Ovary (tissue), 7 donors: ENCODE measurements at regions not wholly inside any gene's neighbourhood (a gene's known extent, or its start where the extent isn't known, plus 50 kb on each side); places are given as distances from the start of the nearest gene placed in this dataset.

Experiments used
- DNase-seq, 5 donors: peaks; one replicate each; pipeline ENCODE4 v3.0.0-alpha.2; 2019 to 2020
- H3K27ac ChIP-seq, 2 donors: fragments of 200-600 bp; one replicate each; pipeline versions ENCODE4 v1.5.1 to v1.8.0; 2019 to 2022
- H3K27me3 ChIP-seq: fragments of 200-600 bp; one replicate; pipeline ENCODE4 v1.8.0; 2022
- H3K36me3 ChIP-seq: fragments of 200-600 bp; sonication (generic); one replicate; pipeline ENCODE4 v1.5.1; 2019
- H3K4me1 ChIP-seq: one replicate; pipeline ENCODE4 v1.8.1; 2013; ENCODE audit warnings: mild to moderate bottlenecking, moderate library complexity; ENCODE audit not compliant: insufficient read depth
- H3K4me3 ChIP-seq: fragments of 200-600 bp; sonication (generic); one replicate; pipeline ENCODE4 v1.5.1; 2017
- H3K9me3 ChIP-seq, 2 donors: fragments of 200-600 bp in 1 of 2; sonication (generic) in 1 of 2; one replicate each; pipeline versions ENCODE4 v1.5.1 to v1.8.1; 2013 to 2019; ENCODE audit warnings: mild to moderate bottlenecking in 1 of 2, moderate library complexity in 1 of 2
- EP300 ChIP-seq: sonication (generic); formaldehyde crosslinking; IDR thresholded peaks from one replicate; pipeline ENCODE4 v1.6.1; 2017; ENCODE audit warnings: antibody characterized with exemption
- POLR2A ChIP-seq: fragments of 450-650 bp; IDR thresholded peaks from one replicate; pipeline ENCODE4 v1.6.1; 2017; ENCODE audit warnings: antibody characterized with exemption, mild to moderate bottlenecking, moderate library complexity
- WGBS, 3 donors: extraction: QIAGEN DNeasy Blood & Tissue Kit in 1 of 3; methylation state at CpG; one replicate each; pipeline versions ENCODE4 v1.1.5 to v1.1.7; 2013 to 2017; 5-methylcytosine and 5-hydroxymethylcytosine counted together
- intact Hi-C, 4 donors: fragments of 100-400 bp; cut with DNase I; formaldehyde crosslinking; loops; one replicate each; pipeline versions ENCODE4 v1.11.0 to v1.15.1; 2022 to 2023
- TF ChIP-seq, protein P1 (sequence below), 3 donors: fragments of 450-650 bp in 2 of 3; fragments of 200-600 bp in 1 of 3; IDR thresholded peaks; one replicate each; pipeline versions ENCODE4 v1.5.1 to v1.8.0; 2016 to 2022; ENCODE audit warnings: antibody characterized with exemption in 3 of 3, mild to moderate bottlenecking in 1 of 3
- donor health status: DM: no; HTN: no; CAD: no; lungs with moderate emphysema.
- donor health status: DM: no; HTN: no; CAD: no.
- donor health status: Bipolar disorder and iron deficiency.
- donor health status: DM: no; HTN: no; CAD: no.
- donor health status: DM: yes; HTN: yes; CAD: no.

DNA sequence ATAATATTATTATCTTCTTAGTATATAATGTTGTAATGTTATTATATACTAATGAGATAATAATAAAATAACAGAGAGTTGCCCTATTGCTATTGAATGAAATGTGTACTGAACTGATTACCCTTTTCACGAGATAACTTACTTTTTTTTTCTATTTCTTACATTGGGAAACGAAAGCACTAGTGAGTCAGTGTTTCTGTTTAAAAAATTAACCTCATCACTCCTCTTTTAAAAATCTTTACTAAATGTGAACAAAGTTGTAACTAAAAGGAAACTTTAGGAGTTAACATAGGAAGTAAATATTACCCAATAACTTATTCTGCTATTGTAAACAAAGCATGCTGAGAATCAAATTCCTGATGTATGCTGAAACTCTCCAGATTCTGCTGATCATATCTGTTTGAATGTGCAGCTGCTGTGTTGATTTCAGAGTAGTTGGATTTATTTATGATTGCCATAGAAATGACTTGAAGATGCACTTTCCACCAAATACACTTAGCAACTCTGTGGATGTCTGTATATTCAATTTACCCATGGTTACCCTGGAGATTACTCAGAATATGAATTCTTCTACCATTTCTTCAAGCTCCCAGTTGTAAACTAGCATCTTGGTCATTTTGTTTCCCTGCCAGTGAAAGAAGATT is 523.4 kb downstream of the TENT5A start:
- H3K27me3 ChIP-seq = no peaks in the 10 kb centered on the region
- TF ChIP-seq POLR2A (no peak), EP300 (no peak)
- TF ChIP-seq, protein P1, sequence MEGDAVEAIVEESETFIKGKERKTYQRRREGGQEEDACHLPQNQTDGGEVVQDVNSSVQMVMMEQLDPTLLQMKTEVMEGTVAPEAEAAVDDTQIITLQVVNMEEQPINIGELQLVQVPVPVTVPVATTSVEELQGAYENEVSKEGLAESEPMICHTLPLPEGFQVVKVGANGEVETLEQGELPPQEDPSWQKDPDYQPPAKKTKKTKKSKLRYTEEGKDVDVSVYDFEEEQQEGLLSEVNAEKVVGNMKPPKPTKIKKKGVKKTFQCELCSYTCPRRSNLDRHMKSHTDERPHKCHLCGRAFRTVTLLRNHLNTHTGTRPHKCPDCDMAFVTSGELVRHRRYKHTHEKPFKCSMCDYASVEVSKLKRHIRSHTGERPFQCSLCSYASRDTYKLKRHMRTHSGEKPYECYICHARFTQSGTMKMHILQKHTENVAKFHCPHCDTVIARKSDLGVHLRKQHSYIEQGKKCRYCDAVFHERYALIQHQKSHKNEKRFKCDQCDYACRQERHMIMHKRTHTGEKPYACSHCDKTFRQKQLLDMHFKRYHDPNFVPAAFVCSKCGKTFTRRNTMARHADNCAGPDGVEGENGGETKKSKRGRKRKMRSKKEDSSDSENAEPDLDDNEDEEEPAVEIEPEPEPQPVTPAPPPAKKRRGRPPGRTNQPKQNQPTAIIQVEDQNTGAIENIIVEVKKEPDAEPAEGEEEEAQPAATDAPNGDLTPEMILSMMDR (IDR thresholded peaks at IDR 0.05) = no peak
- no peak overlapping the region for H3K4me3 ChIP-seq
- H3K4me1 ChIP-seq = no peaks in the 10 kb centered on the region
- no peak for DNase-seq
- H3K36me3 ChIP-seq = no peaks in the 10 kb centered on the region
- 4 to 8% (median 6%) methylated on average over 2 of the region's 2 CpGs for WGBS, 3 donors
- H3K27ac ChIP-seq = no peak overlapping the region
- H3K9me3 ChIP-seq = no peaks in the 10 kb centered on the region
- intact Hi-C loops = no loop called here

DNA sequence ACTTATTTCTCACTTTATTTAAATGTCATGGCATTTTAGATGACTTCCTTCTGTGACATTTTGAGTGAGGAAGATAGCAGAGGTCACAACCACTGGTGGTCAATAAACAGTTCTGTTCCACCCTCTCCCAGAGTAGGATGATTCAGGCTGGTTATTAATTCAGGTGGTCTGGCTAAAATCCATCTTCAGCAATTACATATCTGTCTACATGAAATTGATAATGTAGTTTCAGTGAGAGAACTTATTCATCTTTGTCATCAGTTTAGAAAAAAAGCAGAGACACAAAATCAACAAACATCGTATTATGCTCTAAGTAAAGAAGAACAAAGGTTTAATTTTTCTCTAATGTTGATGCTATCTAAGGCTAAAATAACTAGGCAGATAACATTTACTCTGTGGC is 525.5 kb downstream of the TENT5A start:
- Histone ChIP-seq H3K4me1 (no peaks in the 10 kb centered on the region), H3K27ac (no peak overlapping the region), H3K27me3 (no peaks in the 10 kb centered on the region), H3K9me3 (no peaks in the 10 kb centered on the region), H3K36me3 (no peaks in the 10 kb centered on the region), H3K4me3 (no peak overlapping the region)
- intact Hi-C loops = no loop called here
- no peak for TF ChIP-seq EP300
- TF ChIP-seq, protein P1 (IDR thresholded peaks at IDR 0.05) = no peak
- TF ChIP-seq POLR2A = no peak
- 91 to 96% (median 93%) methylated on average over 1 of the region's 1 CpG for WGBS, 3 donors
- DNase-seq = no peak

DNA sequence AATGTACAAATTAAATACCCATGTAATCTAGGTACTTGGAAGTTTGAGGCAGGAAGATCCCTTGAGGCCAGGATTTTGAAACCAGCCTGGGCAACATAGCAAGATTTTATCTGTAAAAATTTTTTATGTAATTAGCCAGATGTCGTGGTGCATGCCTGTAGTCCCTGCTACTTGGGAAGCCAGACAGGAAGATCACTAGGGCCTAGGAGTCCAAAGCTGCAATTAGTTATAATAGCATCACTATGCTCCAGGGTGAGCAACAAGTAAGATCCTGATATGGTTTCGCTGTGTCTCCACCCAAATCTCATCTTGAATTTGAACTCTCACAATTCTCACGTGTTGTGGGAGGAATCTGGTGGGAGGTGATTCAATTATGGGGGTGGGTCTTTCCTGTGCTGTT is 535.8 kb downstream of the TENT5A start:
- no peak overlapping the region for H3K27ac ChIP-seq
- 85 to 94% (median 91%) methylated on average over 3 of the region's 3 CpGs for WGBS, 3 donors
- no peaks in the 10 kb centered on the region for H3K9me3 ChIP-seq
- TF ChIP-seq POLR2A (no peak), EP300 (no peak)
- TF ChIP-seq, protein P1 (IDR thresholded peaks at IDR 0.05) = no peak
- intact Hi-C loops = no loop called here
- no peak for DNase-seq
- H3K27me3 ChIP-seq = no peaks in the 10 kb centered on the region
- no peaks in the 10 kb centered on the region for H3K4me1 ChIP-seq
- H3K4me3 ChIP-seq = no peak overlapping the region
- no peaks in the 10 kb centered on the region for H3K36me3 ChIP-seq

DNA sequence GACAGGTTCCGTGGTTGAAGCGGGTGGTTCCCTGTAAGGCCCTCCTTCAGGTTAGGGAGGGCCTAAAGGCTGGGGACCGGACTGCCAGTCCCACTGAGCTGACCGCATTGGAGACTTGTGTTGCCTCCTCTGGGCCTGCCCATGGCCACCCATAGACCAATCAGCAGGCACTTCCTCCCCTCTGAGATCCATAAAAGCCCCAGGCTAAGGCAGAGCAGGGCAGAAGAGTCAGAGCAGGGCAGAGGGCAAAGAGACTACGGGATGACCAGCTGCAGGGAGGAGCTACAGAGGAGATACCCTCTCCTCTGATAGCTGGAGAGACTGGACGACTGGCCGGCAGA is 537.4 kb downstream of the TENT5A start:
- Histone ChIP-seq H3K27me3 (no peaks in the 10 kb centered on the region), H3K4me1 (no peaks in the 10 kb centered on the region), H3K27ac (no peak overlapping the region), H3K4me3 (no peak overlapping the region), H3K36me3 (no peaks in the 10 kb centered on the region), H3K9me3 (no peaks in the 10 kb centered on the region)
- WGBS, 3 donors = 89 to 92% (median 92%) methylated on average over 7 of the region's 7 CpGs
- intact Hi-C loops = no loop called here
- no peak for DNase-seq
- TF ChIP-seq POLR2A (no peak), EP300 (no peak)
- TF ChIP-seq, protein P1 (IDR thresholded peaks at IDR 0.05) = no peak
